ENCODE measurements at regions not wholly inside any gene's neighbourhood (a gene's known extent, or its start where the extent isn't known, plus 50 kb on each side); places are given as distances from the start of the nearest gene placed in this dataset.

DNA sequence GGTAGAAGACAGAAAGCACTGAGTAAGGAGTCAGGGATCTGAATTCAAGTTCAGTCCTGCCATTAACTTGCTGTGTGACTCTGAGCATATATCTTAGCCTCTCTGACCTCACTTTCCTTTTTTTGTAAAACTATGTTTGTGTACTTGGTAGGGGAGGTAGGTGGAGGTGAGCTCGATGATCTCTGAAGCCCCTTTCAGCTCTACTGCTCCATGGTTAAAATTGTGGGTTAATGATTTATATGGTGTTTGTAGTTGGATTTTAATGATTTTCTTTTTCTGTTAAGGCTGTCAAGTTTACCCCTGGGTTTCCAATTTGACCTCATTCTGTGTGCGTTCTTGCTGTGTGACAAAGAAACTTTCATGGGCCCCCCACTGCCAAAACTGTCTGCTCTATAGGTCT, 124.1 kb downstream of the CD164 start:
- H3K4me1 ChIP-seq = peaks cover 0 to 8% (median 0%) of the 10 kb centered on the region in 3 donors
- ATAC-seq = no peak
- TF ChIP-seq, protein P1, sequence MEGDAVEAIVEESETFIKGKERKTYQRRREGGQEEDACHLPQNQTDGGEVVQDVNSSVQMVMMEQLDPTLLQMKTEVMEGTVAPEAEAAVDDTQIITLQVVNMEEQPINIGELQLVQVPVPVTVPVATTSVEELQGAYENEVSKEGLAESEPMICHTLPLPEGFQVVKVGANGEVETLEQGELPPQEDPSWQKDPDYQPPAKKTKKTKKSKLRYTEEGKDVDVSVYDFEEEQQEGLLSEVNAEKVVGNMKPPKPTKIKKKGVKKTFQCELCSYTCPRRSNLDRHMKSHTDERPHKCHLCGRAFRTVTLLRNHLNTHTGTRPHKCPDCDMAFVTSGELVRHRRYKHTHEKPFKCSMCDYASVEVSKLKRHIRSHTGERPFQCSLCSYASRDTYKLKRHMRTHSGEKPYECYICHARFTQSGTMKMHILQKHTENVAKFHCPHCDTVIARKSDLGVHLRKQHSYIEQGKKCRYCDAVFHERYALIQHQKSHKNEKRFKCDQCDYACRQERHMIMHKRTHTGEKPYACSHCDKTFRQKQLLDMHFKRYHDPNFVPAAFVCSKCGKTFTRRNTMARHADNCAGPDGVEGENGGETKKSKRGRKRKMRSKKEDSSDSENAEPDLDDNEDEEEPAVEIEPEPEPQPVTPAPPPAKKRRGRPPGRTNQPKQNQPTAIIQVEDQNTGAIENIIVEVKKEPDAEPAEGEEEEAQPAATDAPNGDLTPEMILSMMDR (IDR thresholded peaks at IDR 0.05) = no peak
- TF ChIP-seq EP300 (IDR thresholded peaks at IDR 0.05) (no peak), POLR2AphosphoS5 (IDR thresholded peaks at IDR 0.05) (no peak), POLR2A (IDR thresholded peaks at IDR 0.05) (no peak)
- WGBS, 2 donors (ENCODE audit: low coverage in 1 of 2) = 86 to 94% methylated on average over 2 of the region's 2 CpGs
- no peaks in the 10 kb centered on the region for H3K27me3 ChIP-seq
- no peak overlapping the region for H3K4me3 ChIP-seq
- no peak overlapping the region for H3K27ac ChIP-seq
- H3K36me3 ChIP-seq = no peaks in the 10 kb centered on the region
- no peaks in the 10 kb centered on the region for H3K9me3 ChIP-seq

DNA sequence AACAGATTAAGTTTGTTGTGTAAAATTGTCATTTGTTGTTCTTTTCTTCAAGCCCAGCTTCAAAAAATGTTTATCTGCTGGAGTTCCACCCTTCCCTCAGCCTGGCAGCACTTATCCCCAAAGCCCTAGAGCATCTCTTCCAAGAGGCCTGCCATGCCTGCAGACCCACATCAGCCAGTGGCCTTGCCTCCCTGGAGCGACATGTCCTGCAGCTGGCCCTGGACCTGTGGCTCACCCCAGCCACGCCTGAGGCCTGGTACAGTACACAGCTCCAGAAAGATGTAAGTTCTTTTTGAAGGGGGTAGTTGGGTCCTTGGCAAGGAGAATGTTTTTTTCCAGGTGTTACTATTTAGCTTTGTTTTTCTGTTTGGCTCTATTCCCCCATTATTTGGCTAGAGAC, 124.8 kb downstream of the CD164 start:
- TF ChIP-seq POLR2AphosphoS5 (IDR thresholded peaks at IDR 0.05) = no peak
- no peak for TF ChIP-seq POLR2A (IDR thresholded peaks at IDR 0.05)
- no peak for TF ChIP-seq EP300 (IDR thresholded peaks at IDR 0.05)
- TF ChIP-seq, protein P1 (IDR thresholded peaks at IDR 0.05) = no peak
- Histone ChIP-seq H3K36me3 (no peaks in the 10 kb centered on the region), H3K4me1 (peaks cover 0 to 12% (median 3%) of the 10 kb centered on the region in 3 donors), H3K27ac (no peak overlapping the region), H3K9me3 (no peaks in the 10 kb centered on the region), H3K4me3 (no peak overlapping the region), H3K27me3 (no peaks in the 10 kb centered on the region)
- ATAC-seq = no peak
- WGBS, 2 donors (ENCODE audit: low coverage in 1 of 2) = 80% methylated on average over 1 of the region's 2 CpGs; no CpG with 5 or more reads in 1 of the 2 donors

DNA sequence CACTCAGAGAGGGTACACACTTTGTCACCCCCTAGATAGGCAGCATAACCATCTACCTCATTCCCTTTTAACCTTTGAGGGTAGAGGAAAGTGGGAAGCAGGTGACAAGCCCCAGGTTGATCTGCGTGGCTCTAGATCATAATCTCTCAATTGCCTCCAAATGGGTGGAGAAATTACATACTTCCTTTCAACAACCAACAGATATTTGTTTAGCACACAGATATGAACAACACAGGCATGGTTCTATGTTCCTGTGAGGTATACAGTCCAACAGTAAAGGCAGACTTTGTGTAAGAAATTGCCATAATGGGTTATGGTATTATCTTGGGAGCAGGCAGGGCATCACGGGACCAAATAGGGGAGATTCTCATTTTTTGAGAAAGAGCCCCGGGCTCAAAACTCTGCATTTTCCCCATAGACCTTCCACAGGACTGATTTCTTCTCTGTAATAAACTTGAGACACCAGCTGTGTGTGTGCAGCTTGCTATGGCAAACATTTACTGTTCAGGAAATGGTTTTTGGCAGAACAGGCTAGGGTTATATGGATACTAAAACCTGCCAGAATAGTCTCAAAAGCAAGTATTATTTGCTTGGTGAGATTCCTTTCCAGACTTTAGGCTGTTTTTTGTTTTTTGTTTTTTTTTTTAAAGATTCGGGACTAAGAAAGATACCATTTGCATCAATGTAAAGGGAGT, 126.2 kb downstream of the CD164 start:
- no peaks in the 10 kb centered on the region for H3K9me3 ChIP-seq
- H3K4me3 ChIP-seq = no peak overlapping the region
- H3K36me3 ChIP-seq = no peaks in the 10 kb centered on the region
- 58 to 90% methylated on average over 2 to 4 of the region's 4 CpGs for WGBS, 2 donors (ENCODE audit: low coverage in 1 of 2)
- H3K27ac ChIP-seq = no peak overlapping the region
- H3K4me1 ChIP-seq = peaks cover 0 to 14% (median 6%) of the 10 kb centered on the region in 3 donors
- TF ChIP-seq POLR2AphosphoS5 (IDR thresholded peaks at IDR 0.05) (no peak), POLR2A (IDR thresholded peaks at IDR 0.05) (no peak), EP300 (IDR thresholded peaks at IDR 0.05) (no peak)
- TF ChIP-seq, protein P1 (IDR thresholded peaks at IDR 0.05) = no peak
- no peaks in the 10 kb centered on the region for H3K27me3 ChIP-seq
- no peak for ATAC-seq

DNA sequence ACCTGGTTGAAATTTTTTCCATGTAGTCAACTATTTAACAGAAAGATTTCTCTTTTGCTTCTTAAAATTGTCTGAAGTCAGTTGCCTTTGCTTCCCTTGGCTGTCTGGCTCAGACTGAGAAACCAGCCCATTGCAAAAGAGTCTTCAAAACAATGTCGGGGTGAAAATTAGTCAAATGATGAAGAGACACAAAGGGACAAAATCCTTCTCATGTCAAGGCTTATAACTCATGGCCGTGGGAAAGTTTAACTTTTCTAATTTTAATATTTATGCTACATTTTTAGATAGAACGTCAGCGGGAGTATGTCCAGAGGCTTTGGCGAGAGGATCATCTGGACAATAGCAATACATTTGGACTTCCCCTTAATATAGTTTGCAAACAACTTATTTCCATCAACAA, 127.2 kb downstream of the CD164 start:
- Histone ChIP-seq H3K27ac (no peak overlapping the region), H3K4me3 (no peak overlapping the region), H3K4me1 (peaks cover 0 to 14% (median 6%) of the 10 kb centered on the region in 3 donors), H3K27me3 (no peaks in the 10 kb centered on the region), H3K36me3 (no peaks in the 10 kb centered on the region), H3K9me3 (no peaks in the 10 kb centered on the region)
- no peak for ATAC-seq
- TF ChIP-seq, protein P1 (IDR thresholded peaks at IDR 0.05) = no peak
- no peak for TF ChIP-seq EP300 (IDR thresholded peaks at IDR 0.05)
- TF ChIP-seq POLR2A (IDR thresholded peaks at IDR 0.05) = no peak
- TF ChIP-seq POLR2AphosphoS5 (IDR thresholded peaks at IDR 0.05) = no peak
- WGBS, 2 donors (ENCODE audit: low coverage in 1 of 2) = 71 to 86% methylated on average over 5 of the region's 5 CpGs

DNA sequence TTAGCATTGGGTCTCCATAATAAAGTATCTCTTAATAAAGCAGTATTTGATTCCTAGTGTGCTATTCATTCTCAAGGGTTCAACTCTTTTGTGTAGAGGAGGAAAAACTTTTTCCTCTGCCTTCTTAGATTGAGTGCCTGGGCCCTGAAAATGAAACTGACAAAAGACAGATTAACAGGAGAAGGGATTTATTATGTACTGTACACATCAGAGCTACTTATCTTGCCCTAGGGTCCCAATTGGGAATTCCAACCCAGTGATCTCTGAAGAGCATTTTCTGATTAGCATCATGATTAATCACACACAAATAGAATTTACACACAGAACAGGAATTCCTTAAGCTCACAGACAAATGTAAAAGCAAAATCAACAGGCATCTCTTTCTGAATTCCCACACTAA, 128.9 kb downstream of the CD164 start:
- Histone ChIP-seq H3K9me3 (no peaks in the 10 kb centered on the region), H3K27me3 (no peaks in the 10 kb centered on the region), H3K36me3 (no peaks in the 10 kb centered on the region), H3K4me3 (no peak overlapping the region), H3K4me1 (peaks cover 0 to 14% (median 6%) of the 10 kb centered on the region in 3 donors), H3K27ac (no peak overlapping the region)
- TF ChIP-seq EP300 (IDR thresholded peaks at IDR 0.05) (no peak), POLR2A (IDR thresholded peaks at IDR 0.05) (no peak), POLR2AphosphoS5 (IDR thresholded peaks at IDR 0.05) (no peak)
- TF ChIP-seq, protein P1 (IDR thresholded peaks at IDR 0.05) = no peak
- no peak for ATAC-seq
